GM12874 (cell line): ENCODE measurements at regions not wholly inside any gene's neighbourhood (a gene's known extent, or its start where the extent isn't known, plus 50 kb on each side); places are given as distances from the start of the nearest gene placed in this dataset.

Experiments used
- TF ChIP-seq, protein P1 (sequence below): IDR thresholded peaks from 2 replicates; pipeline ENCODE4 v1.5.1; 2011; ENCODE audit warnings: low read depth, mild to moderate bottlenecking, control low read depth, low read length, moderate library complexity; ENCODE audit not compliant: insufficient read depth

- TF ChIP-seq, protein P1, sequence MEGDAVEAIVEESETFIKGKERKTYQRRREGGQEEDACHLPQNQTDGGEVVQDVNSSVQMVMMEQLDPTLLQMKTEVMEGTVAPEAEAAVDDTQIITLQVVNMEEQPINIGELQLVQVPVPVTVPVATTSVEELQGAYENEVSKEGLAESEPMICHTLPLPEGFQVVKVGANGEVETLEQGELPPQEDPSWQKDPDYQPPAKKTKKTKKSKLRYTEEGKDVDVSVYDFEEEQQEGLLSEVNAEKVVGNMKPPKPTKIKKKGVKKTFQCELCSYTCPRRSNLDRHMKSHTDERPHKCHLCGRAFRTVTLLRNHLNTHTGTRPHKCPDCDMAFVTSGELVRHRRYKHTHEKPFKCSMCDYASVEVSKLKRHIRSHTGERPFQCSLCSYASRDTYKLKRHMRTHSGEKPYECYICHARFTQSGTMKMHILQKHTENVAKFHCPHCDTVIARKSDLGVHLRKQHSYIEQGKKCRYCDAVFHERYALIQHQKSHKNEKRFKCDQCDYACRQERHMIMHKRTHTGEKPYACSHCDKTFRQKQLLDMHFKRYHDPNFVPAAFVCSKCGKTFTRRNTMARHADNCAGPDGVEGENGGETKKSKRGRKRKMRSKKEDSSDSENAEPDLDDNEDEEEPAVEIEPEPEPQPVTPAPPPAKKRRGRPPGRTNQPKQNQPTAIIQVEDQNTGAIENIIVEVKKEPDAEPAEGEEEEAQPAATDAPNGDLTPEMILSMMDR = peak; percentile 25; the same call in 1 of the 2 replicates
These were observed 145.4 kb downstream of the FOXA2 start for GRCh38 chr20:22438926-22439325.

- TF ChIP-seq, protein P1 = no peak
These were observed 146.0 kb downstream of the FOXA2 start for GRCh38 chr20:22438346-22438745.

DNA sequence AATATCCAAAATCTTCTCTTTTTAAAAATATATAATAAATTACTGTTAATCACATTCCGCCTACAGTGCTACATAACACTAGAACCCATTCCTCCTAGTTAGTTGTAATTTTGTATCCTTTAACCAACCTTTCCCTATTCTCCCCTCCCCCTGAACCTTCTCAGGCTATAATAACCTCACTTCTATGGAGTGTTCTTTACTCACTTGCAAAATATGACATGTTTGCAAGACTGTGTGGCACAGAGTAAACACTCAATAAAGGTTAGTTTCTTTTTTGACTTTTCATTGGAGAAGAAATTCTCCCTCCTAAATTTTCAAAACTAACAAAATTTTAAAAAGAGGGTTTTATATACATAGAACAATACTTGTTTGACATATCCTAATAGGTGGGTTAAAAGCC is 147.0 kb downstream of the FOXA2 start:
- TF ChIP-seq, protein P1 = no peak

DNA sequence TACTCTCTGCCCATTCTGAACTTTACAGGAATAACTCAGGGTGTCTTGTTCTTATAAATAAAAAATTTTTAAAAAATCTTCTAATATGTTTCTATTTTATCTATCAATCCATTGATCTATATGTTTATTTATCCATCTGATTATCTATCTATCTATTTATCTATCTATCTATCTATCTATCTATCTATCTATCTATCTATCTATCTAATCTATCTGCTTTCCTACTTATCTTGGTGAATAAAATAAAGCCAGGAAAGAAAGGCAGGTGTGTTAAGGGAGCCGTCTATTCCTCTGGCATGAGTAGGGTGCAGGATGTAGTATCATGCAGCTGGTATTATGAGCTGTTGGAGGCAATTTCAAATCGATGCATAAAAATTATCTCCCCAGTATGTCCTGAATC is 153.0 kb downstream of the FOXA2 start:
- TF ChIP-seq, protein P1 = no peak

DNA sequence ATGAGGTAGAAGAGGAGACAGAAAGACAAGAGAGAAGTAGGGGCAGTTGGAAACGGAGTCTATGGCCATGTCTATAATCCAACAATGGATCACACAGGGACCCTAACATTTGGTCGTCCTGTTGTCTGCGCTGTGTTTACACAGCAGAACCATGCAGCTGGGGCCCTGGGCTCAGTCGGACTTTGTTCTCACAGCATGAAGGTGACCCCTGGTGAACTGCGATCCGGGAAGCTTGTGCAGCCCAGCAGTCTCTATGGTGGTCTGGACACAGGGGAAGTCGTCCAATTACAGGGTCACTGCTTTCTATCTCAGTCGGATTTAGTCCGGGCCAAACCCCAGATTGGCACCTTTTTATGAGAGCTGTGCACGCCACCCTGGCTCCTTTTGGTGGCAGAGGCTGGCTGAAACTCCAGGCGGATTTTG is 153.6 kb downstream of the FOXA2 start:
- TF ChIP-seq, protein P1 = no peak

DNA sequence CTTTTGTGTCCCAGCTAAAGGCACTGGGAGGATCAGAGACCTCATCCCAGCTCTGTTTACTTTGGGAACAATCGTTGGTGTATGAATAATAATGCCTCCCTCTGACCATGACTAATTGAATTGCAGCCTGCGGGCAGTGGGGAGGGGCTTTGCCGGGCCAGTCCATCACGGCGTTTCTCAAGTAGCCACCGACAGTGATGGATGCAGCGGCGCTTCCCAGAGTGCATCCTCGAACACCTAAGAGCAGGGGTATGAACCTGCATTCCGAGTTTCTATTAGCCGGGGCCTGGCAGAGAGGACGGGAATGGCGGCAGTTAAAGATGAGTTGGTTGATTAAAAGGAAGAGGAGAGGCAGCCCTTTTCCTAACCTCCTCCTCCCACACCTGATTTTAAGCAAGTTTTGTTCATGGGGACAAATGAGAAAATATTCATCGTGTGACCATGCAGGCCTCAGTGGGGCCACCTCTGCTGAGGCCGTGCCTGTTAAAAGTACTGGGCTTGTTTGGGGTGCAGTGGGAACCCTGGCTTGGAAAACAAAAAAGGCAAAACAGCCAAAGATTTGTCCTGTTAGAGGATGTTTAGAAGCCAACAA is 154.1 kb downstream of the FOXA2 start:
- TF ChIP-seq, protein P1 = no peak

DNA sequence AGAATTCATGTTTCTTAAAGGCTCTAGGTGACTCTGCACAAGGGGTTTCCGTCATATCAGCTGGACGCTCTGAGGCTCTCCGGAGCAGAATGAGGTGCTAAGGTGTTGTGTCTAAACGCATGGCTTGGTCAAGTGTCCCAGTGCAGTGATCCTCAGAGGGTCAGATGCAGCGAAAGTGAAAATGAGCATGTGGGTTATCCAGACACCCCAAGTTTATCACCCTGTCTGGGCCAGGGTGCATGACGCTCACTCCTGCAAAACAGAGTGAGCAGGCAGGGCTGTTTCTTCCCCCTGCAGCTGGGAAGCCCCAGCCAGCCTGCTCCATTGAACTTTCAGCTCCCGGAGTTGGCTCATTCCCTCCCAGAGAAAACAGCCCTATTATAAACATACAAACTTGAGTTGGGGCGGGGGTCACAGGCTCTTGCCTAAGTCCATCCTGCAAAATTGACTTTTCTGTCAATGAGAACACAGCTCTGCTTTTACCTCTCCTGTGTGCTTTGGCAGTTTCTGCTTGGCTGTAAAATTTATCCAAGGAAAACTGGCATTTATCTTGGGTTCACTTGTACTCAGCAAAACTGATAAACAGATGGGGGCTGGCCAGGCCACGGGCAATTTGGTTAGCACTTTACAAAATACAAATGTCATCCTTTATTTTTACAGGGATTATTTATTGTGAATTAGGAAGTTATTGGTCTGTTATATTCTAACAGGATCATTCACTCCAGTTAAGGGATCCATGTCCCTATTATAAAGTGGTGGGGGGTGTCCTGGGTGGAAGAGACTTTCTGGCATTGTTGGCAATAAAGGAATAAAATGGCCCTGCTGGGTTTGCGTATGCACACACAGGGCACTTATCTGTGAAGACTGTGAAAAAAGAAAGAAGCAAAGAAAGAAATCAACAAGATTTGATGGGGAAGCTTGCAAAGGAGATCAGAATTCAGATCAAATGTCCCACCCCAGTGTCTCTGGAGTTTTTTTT is 154.9 kb downstream of the FOXA2 start:
- TF ChIP-seq, protein P1 = no peak
